Gastroesophageal sphincter (tissue), 3 donors: ENCODE measurements at regions not wholly inside any gene's neighbourhood (a gene's known extent, or its start where the extent isn't known, plus 50 kb on each side); places are given as distances from the start of the nearest gene placed in this dataset.

Experiments used
- POLR2AphosphoS5 ChIP-seq: sonication (generic); formaldehyde crosslinking; IDR thresholded peaks from one replicate; pipeline ENCODE4 v1.6.1; 2017; ENCODE audit warnings: antibody characterized with exemption
- TF ChIP-seq, protein P1 (sequence below), 4 experiments: fragments of 200-600 bp in 2 of 4; fragments of 450-650 bp in 2 of 4; sonication (generic) in 1 of 4; IDR thresholded peaks; one replicate each; pipeline ENCODE4 v1.5.1; 2017 to 2019; ENCODE audit warnings: antibody characterized with exemption in 4 of 4, mild to moderate bottlenecking in 2 of 4, moderate library complexity in 2 of 4

- TF ChIP-seq, protein P1, sequence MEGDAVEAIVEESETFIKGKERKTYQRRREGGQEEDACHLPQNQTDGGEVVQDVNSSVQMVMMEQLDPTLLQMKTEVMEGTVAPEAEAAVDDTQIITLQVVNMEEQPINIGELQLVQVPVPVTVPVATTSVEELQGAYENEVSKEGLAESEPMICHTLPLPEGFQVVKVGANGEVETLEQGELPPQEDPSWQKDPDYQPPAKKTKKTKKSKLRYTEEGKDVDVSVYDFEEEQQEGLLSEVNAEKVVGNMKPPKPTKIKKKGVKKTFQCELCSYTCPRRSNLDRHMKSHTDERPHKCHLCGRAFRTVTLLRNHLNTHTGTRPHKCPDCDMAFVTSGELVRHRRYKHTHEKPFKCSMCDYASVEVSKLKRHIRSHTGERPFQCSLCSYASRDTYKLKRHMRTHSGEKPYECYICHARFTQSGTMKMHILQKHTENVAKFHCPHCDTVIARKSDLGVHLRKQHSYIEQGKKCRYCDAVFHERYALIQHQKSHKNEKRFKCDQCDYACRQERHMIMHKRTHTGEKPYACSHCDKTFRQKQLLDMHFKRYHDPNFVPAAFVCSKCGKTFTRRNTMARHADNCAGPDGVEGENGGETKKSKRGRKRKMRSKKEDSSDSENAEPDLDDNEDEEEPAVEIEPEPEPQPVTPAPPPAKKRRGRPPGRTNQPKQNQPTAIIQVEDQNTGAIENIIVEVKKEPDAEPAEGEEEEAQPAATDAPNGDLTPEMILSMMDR (IDR thresholded peaks at IDR 0.05): no peak
- no peak for TF ChIP-seq POLR2AphosphoS5
These were observed 281.1 kb downstream of the NKX6-1 start for GRCh38 chr4:84218031-84218430.
